Endothelial cell of umbilical vein (primary cell): ENCODE measurements at regions not wholly inside any gene's neighbourhood (a gene's known extent, or its start where the extent isn't known, plus 50 kb on each side); places are given as distances from the start of the nearest gene placed in this dataset.

Source experiments
- BruUV-seq: library from RNA; stranded (reverse); fragments of 400-500 nt; replicated peaks from 2 replicates; lab custom pipeline; 2021; lab: Mats Ljungman, UMichigan
- CTCF ChIA-PET: fragments of 300-600, 350-600 bp; sonication (Branson Sonifier 250); formaldehyde crosslinking; loops from one replicate; lab custom pipeline; 2021; ENCODE audit warnings: antibody characterized with exemption, inconsistent platforms; lab: Charles Lee
- POLR2A ChIA-PET: fragments of 300-600, 350-600 bp; sonication (Branson Sonifier 250); formaldehyde crosslinking; loops from one replicate; lab custom pipeline; 2021; ENCODE audit warnings: antibody characterized with exemption, inconsistent platforms; lab: Charles Lee
- DNase-seq: peaks from one replicate; pipeline ENCODE4 v3.0.0-alpha.2; 2011; ENCODE audit warnings: low read depth, low spot score
- FAIRE-seq: peaks from 2 replicates; lab custom pipeline; 2011; peaks lifted over from hg19 to GRCh38; lab: Jason Lieb, UNC
- H2AFZ ChIP-seq: 2 replicates; pipeline ENCODE4 v1.6.0; 2012; ENCODE audit warnings: low read depth, low read length, control low read depth, inconsistent platforms
- H3K27ac ChIP-seq: 2 replicates; pipeline ENCODE4 v1.5.1; 2011; ENCODE audit warnings: low read depth, mild to moderate bottlenecking, control low read depth, low read length, moderate library complexity; ENCODE audit not compliant: insufficient read depth
- H3K27me3 ChIP-seq, 2 experiments: 2 replicates each; pipeline versions ENCODE4 v1.6.0 to v1.6.1; 2011; ENCODE audit warnings: low read length in 2 of 2, mixed read lengths in 1 of 2; ENCODE audit not compliant: control insufficient read depth in 2 of 2, insufficient read depth in 2 of 2
- H3K36me3 ChIP-seq, 2 experiments: 2 replicates in 1 of 2; 3 replicates in 1 of 2; pipeline ENCODE4 v1.5.1; 2011; ENCODE audit warnings: low read length in 2 of 2, mild to moderate bottlenecking in 1 of 2, moderate library complexity in 1 of 2; ENCODE audit not compliant: control insufficient read depth in 2 of 2, insufficient read depth in 2 of 2; ENCODE audit errors: extremely low read depth in 1 of 2
- H3K4me1 ChIP-seq: 3 replicates; pipeline ENCODE4 v1.5.1; 2011; ENCODE audit warnings: mild to moderate bottlenecking, low read length; ENCODE audit not compliant: control insufficient read depth, insufficient read depth; ENCODE audit errors: extremely low read depth
- H3K4me2 ChIP-seq: 2 replicates; pipeline ENCODE4 v1.6.1; 2011; ENCODE audit warnings: low read length, control low read depth, mixed read lengths; ENCODE audit not compliant: insufficient read depth
- H3K4me3 ChIP-seq, 3 experiments: fragments of 200-600 bp in 1 of 3; sonication (generic), shearing (Covaris generic) in 1 of 3; replicated peaks in 1 of 3; 2 replicates each; pipeline ENCODE4 v1.5.1; 2011 to 2016; ENCODE audit warnings: control low read depth in 3 of 3, low read length in 3 of 3, mild to moderate bottlenecking in 2 of 3, inconsistent platforms in 1 of 3, low read depth in 1 of 3, moderate library complexity in 1 of 3; ENCODE audit not compliant: insufficient read depth in 1 of 3
- H3K79me2 ChIP-seq: 2 replicates; pipeline ENCODE4 v1.6.0; 2012; ENCODE audit warnings: low read length, inconsistent platforms; ENCODE audit not compliant: control insufficient read depth, insufficient read depth
- H3K9ac ChIP-seq: replicated peaks from 2 replicates; pipeline ENCODE3; 2011; ENCODE audit warnings: low read length, control low read depth; ENCODE audit not compliant: insufficient read depth; ENCODE audit errors: extremely low read depth
- H3K9me1 ChIP-seq: replicated peaks from 3 replicates; pipeline ENCODE4 v1.6.0; 2011; ENCODE audit warnings: mild to moderate bottlenecking, low read length; ENCODE audit not compliant: control insufficient read depth, insufficient read depth; ENCODE audit errors: extremely low read depth
- H3K9me3 ChIP-seq: replicated peaks from 2 replicates; pipeline ENCODE4 v1.5.1; 2012; ENCODE audit warnings: low read length, inconsistent platforms; ENCODE audit not compliant: control insufficient read depth, insufficient read depth
- H4K20me1 ChIP-seq: replicated peaks from 2 replicates; pipeline ENCODE3; 2011; ENCODE audit warnings: mild to moderate bottlenecking, low read length; ENCODE audit not compliant: control insufficient read depth, insufficient read depth; ENCODE audit errors: extremely low read depth
- EZH2 ChIP-seq: IDR thresholded peaks from 2 replicates; pipeline ENCODE4 v1.6.1; 2012; ENCODE audit warnings: borderline replicate concordance, low read depth, mild to moderate bottlenecking, moderate library complexity, low read length, inconsistent platforms; ENCODE audit not compliant: severe bottlenecking
- FOS ChIP-seq: IDR thresholded peaks from 2 replicates; pipeline ENCODE4 v1.6.1; 2011; ENCODE audit warnings: mild to moderate bottlenecking, low read length, moderate library complexity, borderline replicate concordance; ENCODE audit not compliant: insufficient read depth
- GATA2 ChIP-seq: IDR thresholded peaks from 2 replicates; pipeline ENCODE4 v1.7.0; 2011; ENCODE audit warnings: low read depth, mild to moderate bottlenecking, moderate library complexity, mixed read lengths, low read length; ENCODE audit not compliant: insufficient read length, insufficient read depth
- JUN ChIP-seq: IDR thresholded peaks from 2 replicates; pipeline ENCODE4 v1.6.1; 2011; ENCODE audit warnings: borderline replicate concordance, low read depth; ENCODE audit not compliant: insufficient read length, insufficient read depth
- MYC ChIP-seq: IDR thresholded peaks from one replicate; pipeline ENCODE4 v1.6.1; 2011; ENCODE audit warnings: mild to moderate bottlenecking, low read depth, low read length
- POLR2A ChIP-seq: IDR thresholded peaks from 2 replicates; pipeline ENCODE4 v1.6.1; 2012; ENCODE audit warnings: low read depth, mild to moderate bottlenecking, control low read depth, low read length
- POLR2AphosphoS5 ChIP-seq: IDR thresholded peaks from 2 replicates; pipeline ENCODE4 v1.6.1; 2012; ENCODE audit warnings: low read depth, mild to moderate bottlenecking, control low read depth, low read length, moderate library complexity; ENCODE audit not compliant: insufficient read depth
- dilution Hi-C: fragments of 300-500 bp; cut with MboI; formaldehyde crosslinking; loops from one replicate; pipeline ENCODE4 v1.15.0; 2019; ENCODE audit warnings: low sequenced_read_pairs; ENCODE audit not compliant: extremely low pct_ligation_motif_present
- intact Hi-C: fragments of 100-400 bp; cut with micrococcal nuclease; formaldehyde crosslinking; loops from one replicate; pipeline ENCODE4 v1.10.0; 2022
- TF ChIP-seq, protein P1 (sequence below): IDR thresholded peaks from 2 replicates; pipeline ENCODE4 v1.6.1; 2011; ENCODE audit not compliant: insufficient read depth, insufficient read length
- TF ChIP-seq, protein P2 (sequence below), 2 donors: IDR thresholded peaks; 1 replicate in 1 of 2; 2 replicates in 1 of 2; pipeline ENCODE4 v1.5.1; 2011; ENCODE audit warnings: low read length in 2 of 2, mild to moderate bottlenecking in 2 of 2, moderate library complexity in 2 of 2, control low read depth in 1 of 2, inconsistent platforms in 1 of 2, low read depth in 1 of 2; ENCODE audit not compliant: insufficient read depth in 1 of 2; ENCODE audit errors: extremely low read depth in 1 of 2

DNA sequence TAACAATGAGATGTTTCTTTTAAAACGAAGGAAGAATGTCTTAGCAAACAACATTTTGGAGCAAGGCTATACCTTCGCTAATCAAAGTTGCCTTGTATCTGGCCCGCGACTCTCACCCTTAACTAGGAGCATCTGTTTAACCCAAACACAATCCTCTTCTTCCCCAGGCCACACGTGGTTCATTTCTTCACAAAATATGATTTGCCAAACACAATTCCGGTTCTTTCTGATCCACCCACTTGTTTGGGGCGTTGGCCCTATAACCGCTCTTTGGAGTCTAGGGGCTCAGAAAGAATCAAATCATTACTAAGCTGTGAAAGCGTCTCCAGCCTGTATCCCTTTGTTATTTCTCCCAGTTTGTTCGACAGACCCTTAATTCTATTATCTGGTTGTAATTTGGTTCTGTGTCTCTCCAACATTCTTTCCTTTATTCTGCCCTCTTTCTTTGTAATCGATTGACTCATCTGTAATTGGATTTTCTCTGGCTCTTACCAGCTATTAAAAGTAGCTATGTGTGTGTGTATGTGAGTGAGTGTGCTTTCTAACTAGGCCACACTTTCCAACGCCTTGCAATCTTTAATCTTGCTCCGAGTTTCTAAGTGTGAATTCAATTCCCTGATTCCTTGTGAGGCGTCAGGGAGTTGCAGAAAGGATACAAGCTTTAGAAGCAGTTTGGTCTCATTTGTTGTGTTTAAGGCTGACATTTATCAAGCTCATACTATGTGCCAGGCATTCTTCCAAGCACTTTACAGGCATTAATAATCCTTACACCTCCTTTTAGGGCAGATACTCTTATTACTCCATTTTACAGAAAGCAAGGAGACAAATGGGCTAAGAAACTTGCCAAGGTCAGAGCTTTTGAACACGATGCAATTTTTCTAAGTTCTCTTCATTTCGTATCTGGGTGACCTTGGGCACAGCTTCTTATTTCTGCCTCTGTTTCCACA lies 138.6 kb upstream of the CPEB2 start:
- Histone ChIP-seq H3K9me1 (no peaks in the 10 kb centered on the region), H3K36me3 (no peaks in the 10 kb centered on the region), H4K20me1 (no peaks in the 10 kb centered on the region), H3K4me1 (no peaks in the 10 kb centered on the region), H3K4me2 (no peak overlapping the region), H3K9ac (no peak overlapping the region), H3K27me3 (no peaks in the 10 kb centered on the region), H2AFZ (no peak overlapping the region), H3K9me3 (no peaks in the 10 kb centered on the region), H3K79me2 (no peaks in the 10 kb centered on the region), H3K4me3 (no peak overlapping the region), H3K27ac (no peak overlapping the region)
- DNase-seq (no peak), FAIRE-seq (no peak)
- CTCF ChIA-PET: no interaction called here
- BruUV-seq: no TSS peak
- dilution Hi-C loops (no loop called here), intact Hi-C loops (no loop called here)
- POLR2A ChIA-PET: no interaction called here
- TF ChIP-seq POLR2AphosphoS5 (no peak), POLR2A (no peak), GATA2 (no peak), EZH2 (no peak), MYC (no peak), FOS (no peak), JUN (no peak)
- TF ChIP-seq, protein P1, sequence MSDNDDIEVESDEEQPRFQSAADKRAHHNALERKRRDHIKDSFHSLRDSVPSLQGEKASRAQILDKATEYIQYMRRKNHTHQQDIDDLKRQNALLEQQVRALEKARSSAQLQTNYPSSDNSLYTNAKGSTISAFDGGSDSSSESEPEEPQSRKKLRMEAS: no peak
- TF ChIP-seq, protein P2, sequence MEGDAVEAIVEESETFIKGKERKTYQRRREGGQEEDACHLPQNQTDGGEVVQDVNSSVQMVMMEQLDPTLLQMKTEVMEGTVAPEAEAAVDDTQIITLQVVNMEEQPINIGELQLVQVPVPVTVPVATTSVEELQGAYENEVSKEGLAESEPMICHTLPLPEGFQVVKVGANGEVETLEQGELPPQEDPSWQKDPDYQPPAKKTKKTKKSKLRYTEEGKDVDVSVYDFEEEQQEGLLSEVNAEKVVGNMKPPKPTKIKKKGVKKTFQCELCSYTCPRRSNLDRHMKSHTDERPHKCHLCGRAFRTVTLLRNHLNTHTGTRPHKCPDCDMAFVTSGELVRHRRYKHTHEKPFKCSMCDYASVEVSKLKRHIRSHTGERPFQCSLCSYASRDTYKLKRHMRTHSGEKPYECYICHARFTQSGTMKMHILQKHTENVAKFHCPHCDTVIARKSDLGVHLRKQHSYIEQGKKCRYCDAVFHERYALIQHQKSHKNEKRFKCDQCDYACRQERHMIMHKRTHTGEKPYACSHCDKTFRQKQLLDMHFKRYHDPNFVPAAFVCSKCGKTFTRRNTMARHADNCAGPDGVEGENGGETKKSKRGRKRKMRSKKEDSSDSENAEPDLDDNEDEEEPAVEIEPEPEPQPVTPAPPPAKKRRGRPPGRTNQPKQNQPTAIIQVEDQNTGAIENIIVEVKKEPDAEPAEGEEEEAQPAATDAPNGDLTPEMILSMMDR (IDR thresholded peaks at IDR 0.05; ENCODE audit: extremely low read depth in 1 of 2, insufficient read depth in 1 of 2, low read depth in 1 of 2, low read length in 2 of 2): no peak
